KMS-11 (cell line): ENCODE measurements at regions not wholly inside any gene's neighbourhood (a gene's known extent, or its start where the extent isn't known, plus 50 kb on each side); places are given as distances from the start of the nearest gene placed in this dataset.

ENCODE experiments used
- H2AFZ ChIP-seq: fragments of 200-600 bp; sonication (generic); 2 replicates; pipeline ENCODE4 v1.6.1; 2016; ENCODE audit warnings: antibody characterized with exemption, mixed run types, low read depth
- H3K27ac ChIP-seq: fragments of 200-600 bp; sonication (generic); 2 replicates; pipeline ENCODE4 v1.6.1; 2016; ENCODE audit warnings: mild to moderate bottlenecking, mixed run types
- H3K27me3 ChIP-seq: fragments of 200-600 bp; sonication (generic); 2 replicates; pipeline ENCODE4 v1.6.1; 2017; ENCODE audit warnings: mild to moderate bottlenecking, low read depth, mixed run types, moderate library complexity; ENCODE audit not compliant: insufficient read depth
- H3K36me3 ChIP-seq: fragments of 200-600 bp; sonication (generic); 2 replicates; pipeline ENCODE4 v1.6.1; 2017; ENCODE audit warnings: mild to moderate bottlenecking, mixed run types; ENCODE audit not compliant: insufficient read depth
- H3K4me1 ChIP-seq: fragments of 200-600 bp; sonication (generic); 2 replicates; pipeline ENCODE4 v1.6.1; 2016; ENCODE audit warnings: mild to moderate bottlenecking, low read depth, mixed run types; ENCODE audit not compliant: poor library complexity, severe bottlenecking
- H3K4me2 ChIP-seq: fragments of 200-600 bp; sonication (generic); 2 replicates; pipeline ENCODE4 v1.7.0; 2016; ENCODE audit warnings: mild to moderate bottlenecking, mixed run types
- H3K4me3 ChIP-seq: fragments of 200-600 bp; sonication (generic); IDR thresholded peaks from 2 replicates; pipeline ENCODE4 v1.6.1; 2017; ENCODE audit warnings: low read depth, low read length, mixed read lengths; ENCODE audit not compliant: insufficient read depth
- H3K79me2 ChIP-seq: fragments of 200-600 bp; sonication (generic); 2 replicates; pipeline ENCODE4 v1.6.1; 2016; ENCODE audit warnings: low read depth, mixed run types; ENCODE audit not compliant: insufficient read depth
- H3K9ac ChIP-seq: fragments of 200-600 bp; sonication (generic); 2 replicates; pipeline ENCODE4 v1.6.1; 2016; ENCODE audit warnings: mild to moderate bottlenecking, mixed run types
- H4K20me1 ChIP-seq: fragments of 200-600 bp; sonication (generic); 2 replicates; pipeline ENCODE4 v1.6.1; 2016; ENCODE audit warnings: mild to moderate bottlenecking, mixed run types; ENCODE audit not compliant: insufficient read depth
- TF ChIP-seq, protein P1 (sequence below): fragments of 200-600 bp; sonication (generic); conservative IDR thresholded peaks from 2 replicates; pipeline ENCODE4 v1.6.1; 2017; ENCODE audit warnings: low read depth, mild to moderate bottlenecking, antibody characterized with exemption, low read length, moderate library complexity, mixed read lengths

DNA sequence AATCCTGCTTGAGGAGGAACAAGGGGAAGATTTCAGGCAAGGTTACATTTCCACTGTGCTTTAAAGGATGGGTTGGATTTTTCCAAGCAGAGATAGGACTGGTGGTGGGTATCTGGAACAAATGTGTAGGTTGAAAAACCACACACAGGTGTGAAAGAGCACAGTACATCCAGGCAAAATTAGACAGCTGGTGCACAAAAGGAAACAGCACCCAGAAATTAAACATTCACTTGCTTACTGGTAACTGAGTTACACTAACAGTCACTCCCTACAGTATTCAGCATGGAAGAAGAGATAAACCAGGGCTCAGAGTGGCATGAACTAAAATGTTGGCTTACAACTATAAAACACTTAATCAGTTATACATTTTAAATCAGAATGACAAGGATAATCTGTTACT lies 81.5 kb upstream of the RASEF start:
- Histone ChIP-seq H3K27me3 (no peaks in the 10 kb centered on the region), H3K9ac (no peak overlapping the region), H3K27ac (no peak overlapping the region), H4K20me1 (no peaks in the 10 kb centered on the region), H2AFZ (no peak overlapping the region), H3K36me3 (no peaks in the 10 kb centered on the region), H3K4me3 (no peak overlapping the region), H3K79me2 (no peaks in the 10 kb centered on the region), H3K4me2 (no peak overlapping the region), H3K4me1 (no peaks in the 10 kb centered on the region)
- TF ChIP-seq, protein P1, sequence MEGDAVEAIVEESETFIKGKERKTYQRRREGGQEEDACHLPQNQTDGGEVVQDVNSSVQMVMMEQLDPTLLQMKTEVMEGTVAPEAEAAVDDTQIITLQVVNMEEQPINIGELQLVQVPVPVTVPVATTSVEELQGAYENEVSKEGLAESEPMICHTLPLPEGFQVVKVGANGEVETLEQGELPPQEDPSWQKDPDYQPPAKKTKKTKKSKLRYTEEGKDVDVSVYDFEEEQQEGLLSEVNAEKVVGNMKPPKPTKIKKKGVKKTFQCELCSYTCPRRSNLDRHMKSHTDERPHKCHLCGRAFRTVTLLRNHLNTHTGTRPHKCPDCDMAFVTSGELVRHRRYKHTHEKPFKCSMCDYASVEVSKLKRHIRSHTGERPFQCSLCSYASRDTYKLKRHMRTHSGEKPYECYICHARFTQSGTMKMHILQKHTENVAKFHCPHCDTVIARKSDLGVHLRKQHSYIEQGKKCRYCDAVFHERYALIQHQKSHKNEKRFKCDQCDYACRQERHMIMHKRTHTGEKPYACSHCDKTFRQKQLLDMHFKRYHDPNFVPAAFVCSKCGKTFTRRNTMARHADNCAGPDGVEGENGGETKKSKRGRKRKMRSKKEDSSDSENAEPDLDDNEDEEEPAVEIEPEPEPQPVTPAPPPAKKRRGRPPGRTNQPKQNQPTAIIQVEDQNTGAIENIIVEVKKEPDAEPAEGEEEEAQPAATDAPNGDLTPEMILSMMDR = no peak

DNA sequence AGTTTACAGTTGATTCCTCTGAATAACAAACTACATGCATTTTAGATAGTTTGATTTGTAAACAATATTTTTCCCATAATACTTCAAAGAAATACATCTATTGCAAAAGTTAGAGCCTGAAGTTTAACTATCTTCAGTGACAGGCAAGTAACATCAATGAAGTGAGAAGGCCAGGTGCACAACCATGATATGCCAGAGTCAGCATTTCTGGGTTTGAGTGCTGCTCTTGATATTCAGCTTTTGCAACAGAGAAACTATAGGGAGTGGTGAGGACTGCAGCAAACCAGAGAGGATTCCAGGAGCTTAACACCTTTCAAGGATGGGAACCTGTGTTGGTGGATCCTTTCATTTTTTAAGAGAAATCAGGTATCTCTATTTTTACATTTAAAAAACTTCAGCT lies 79.4 kb upstream of the RASEF start:
- no peaks in the 10 kb centered on the region for H3K79me2 ChIP-seq
- no peaks in the 10 kb centered on the region for H3K27me3 ChIP-seq
- no peak overlapping the region for H3K4me2 ChIP-seq
- no peaks in the 10 kb centered on the region for H4K20me1 ChIP-seq
- TF ChIP-seq, protein P1 = no peak
- H3K4me3 ChIP-seq = no peak overlapping the region
- H3K27ac ChIP-seq = no peak overlapping the region
- no peak overlapping the region for H2AFZ ChIP-seq
- H3K36me3 ChIP-seq = no peaks in the 10 kb centered on the region
- no peak overlapping the region for H3K9ac ChIP-seq
- H3K4me1 ChIP-seq = no peaks in the 10 kb centered on the region

DNA sequence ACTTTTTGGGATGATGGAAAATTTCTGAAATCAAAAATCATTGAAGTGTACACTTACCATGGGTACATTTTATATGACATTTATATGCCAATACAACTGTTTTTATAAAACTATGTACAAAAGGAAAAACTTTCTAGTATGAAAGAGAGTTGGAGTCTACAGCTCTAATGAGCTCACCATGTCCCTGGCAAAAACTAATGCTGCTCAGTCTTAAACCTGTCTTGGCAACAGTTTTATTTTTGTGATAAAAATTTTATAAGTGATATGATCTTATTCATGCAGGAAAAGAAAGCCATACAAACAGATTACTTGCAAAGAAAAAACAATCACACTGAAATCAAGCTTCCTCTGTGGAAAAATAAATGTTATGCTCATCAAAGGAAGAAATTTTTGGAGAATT lies 78.9 kb upstream of the RASEF start:
- no peak overlapping the region for H3K27ac ChIP-seq
- H3K4me2 ChIP-seq = no peak overlapping the region
- no peak overlapping the region for H3K4me3 ChIP-seq
- no peak overlapping the region for H3K9ac ChIP-seq
- TF ChIP-seq, protein P1 = no peak
- H3K27me3 ChIP-seq = no peaks in the 10 kb centered on the region
- no peaks in the 10 kb centered on the region for H3K79me2 ChIP-seq
- H2AFZ ChIP-seq = no peak overlapping the region
- H4K20me1 ChIP-seq = no peaks in the 10 kb centered on the region
- H3K36me3 ChIP-seq = no peaks in the 10 kb centered on the region
- H3K4me1 ChIP-seq = no peaks in the 10 kb centered on the region

DNA sequence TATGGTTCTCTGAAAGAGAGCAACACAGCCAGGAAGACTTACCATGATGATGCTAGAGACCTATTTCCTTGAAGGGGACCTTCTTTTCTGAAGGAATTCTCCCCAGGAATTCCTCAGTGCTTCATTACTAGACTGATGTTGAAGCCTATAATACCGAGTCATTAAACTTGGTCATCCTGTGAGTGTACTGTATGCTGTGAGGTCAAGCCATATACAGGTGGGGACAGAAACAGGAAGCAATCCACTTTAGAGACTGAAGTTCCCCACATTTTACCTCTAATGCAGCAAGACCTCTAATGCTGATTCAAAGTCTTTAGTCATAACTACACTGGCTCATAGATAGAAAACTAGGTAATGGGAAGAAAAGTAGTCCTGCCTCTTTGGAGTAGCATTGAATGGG lies 77.1 kb upstream of the RASEF start:
- H3K4me3 ChIP-seq = no peak overlapping the region

More for the DNA sequence above, 77.1 kb upstream of the RASEF start:
- H3K4me1 ChIP-seq = no peaks in the 10 kb centered on the region
- TF ChIP-seq, protein P1 = no peak
- H3K27ac ChIP-seq = no peak overlapping the region
- H3K27me3 ChIP-seq = no peaks in the 10 kb centered on the region
- no peaks in the 10 kb centered on the region for H3K79me2 ChIP-seq
- no peaks in the 10 kb centered on the region for H4K20me1 ChIP-seq
- H3K9ac ChIP-seq = no peak overlapping the region
- H3K4me2 ChIP-seq = no peak overlapping the region
- H3K36me3 ChIP-seq = no peaks in the 10 kb centered on the region
- H2AFZ ChIP-seq = no peak overlapping the region
